ENCODE measurements at regions not wholly inside any gene's neighbourhood (a gene's known extent, or its start where the extent isn't known, plus 50 kb on each side); places are given as distances from the start of the nearest gene placed in this dataset.
A peak's percentile ranks its signal among the peaks of the same experiment; 100 is the strongest.

DNA sequence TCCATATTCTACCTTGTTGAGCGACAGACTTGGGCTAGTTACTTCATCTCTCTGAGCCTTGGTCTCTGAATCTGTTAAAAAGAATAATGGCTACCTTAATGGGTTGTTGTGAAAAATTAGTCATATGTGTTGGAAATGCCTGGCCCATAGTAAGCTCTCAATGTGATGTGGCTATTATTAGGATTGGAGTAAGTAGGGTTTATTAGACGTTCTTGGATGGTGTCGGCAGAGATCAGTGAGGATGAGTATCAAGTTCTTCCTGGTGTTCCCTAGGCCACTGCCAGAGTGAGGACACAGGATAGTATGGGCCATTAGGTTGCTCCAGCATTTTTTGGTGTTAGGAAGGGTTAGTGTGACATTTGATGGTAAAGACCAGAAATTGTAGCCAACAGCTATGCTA, 121.1 kb upstream of the DUSP10 start:
- no peak for DNase-seq

DNA sequence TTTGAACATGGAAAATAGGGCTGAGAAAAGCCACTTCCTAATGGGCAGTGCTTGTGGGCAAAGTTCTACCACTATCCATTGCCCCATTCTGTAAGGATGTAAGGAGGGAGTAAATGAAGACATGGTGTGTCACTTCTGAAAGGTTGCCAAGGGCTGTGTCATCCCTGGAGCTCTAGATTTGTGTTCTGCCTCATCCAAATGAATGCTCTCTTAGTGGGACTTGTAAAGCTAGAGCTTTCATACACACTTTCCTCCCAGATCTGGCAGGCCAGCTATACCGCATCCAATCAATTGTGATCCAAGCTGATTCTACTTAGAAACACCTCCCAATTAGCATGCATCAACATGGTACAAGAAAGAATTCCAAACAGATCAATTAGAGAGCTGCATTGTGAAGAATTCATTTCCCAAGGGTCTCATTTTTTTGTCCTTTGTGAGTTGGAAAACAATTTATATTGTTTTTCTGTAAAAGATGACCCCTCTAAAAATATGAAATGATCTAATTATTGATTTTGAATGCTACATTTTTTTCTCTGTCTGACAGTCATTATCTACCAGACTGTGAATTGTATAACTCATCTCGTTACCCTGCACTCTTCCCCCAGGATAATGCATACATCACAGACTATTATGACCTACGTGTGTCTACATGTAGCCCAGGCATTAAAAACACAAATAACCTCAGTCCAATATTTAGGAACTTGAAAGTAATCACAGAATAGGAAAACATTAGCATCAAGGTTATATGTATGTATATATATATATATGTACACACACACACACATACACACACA, 117.1 kb upstream of the DUSP10 start:
- DNase-seq = no peak

DNA sequence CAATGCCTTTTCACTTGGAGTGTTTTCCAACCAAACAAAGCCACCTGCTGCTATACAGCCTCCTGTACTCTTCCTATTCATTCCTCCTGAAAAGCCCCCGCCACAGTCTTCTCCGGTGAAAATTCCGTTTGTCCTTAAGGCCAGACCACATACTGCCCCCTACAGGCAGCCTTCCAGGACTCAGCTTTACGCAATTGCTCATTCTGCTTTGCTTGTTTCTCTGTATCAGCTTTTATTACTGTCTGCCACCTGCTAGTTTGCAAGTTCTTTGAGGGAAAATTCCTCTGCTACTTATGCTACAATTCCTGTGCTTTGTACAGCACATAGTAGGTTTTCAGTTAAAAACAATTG, 115.2 kb upstream of the DUSP10 start:
- DNase-seq = peak in 1 of 2 donors; percentile 9

DNA sequence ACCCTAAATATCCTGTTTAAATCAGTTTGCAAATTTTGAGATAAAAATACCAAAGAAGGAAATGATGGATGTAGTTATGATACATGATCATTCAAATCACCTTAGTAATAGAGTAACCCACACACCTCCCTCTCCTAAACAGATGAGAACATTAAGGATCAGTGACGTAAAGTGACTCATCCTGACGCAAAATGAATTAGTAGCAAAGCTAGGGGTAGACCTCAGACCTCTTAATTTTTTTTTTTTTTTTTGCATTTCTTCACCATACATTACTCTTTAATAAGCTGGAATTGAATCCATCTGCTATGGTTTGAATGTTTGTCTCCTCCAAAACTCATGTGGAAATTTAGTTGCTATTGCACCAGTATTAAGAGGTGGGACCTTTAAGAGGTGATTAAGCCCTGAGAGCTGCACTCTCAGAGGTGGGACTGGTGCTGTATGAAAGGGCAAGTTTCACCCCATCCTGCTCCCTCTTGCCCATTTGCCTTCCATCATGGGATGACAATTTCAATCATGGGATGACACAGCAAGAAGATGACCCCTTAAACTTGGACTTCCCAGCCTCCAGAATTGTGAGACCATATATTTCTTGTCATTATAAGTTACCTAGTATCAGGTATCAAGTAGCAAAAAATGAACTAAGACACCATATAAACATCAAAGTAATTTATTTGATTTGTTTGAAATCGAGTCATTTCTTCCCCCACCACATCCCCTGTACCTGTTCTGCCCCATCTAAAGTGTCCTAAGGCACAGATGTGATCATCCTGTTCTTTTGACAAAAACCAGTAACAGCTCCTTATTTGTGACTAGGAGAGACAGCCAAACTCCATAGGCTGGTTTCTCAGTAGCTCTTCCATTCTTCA, 114.6 kb upstream of the DUSP10 start:
- no peak for DNase-seq

DNA sequence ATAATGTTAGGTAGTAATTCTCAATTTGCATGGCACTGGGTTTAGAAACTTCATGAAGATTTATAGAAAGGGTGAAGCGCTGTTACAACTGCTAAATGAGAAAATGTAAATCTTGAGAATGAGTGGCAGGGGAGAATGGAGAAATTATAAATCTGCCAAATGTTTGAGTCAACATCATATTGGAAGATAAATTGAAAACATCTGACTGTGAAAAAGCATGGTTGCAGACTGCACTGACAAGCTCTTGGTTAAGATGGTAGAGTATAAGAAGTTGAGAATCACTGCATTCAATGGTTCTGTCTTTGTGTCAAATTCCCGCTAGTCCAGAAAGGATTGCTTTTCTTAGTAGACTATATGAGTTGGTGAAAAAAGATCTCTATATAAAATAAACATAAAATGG, 113.3 kb upstream of the DUSP10 start:
- no peak for DNase-seq

DNA sequence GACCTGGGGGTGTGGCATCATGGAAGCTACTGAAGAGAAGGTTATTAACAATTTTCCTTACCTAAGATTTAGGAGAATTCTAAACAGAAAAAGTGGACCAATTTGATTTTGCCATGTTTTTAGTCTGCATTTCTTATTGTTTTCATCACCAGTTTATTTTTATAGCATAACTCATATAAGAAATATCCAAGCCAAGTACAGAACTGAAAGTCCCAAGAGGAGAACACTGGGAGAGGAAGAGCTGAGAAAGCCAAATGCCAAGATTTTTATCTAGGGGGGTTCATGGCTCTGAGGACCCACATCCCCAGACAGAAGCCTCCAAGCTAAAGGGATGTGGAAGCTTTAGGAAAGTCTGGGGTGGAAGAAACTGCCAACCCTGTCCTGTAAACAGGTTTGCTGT, 109.4 kb upstream of the DUSP10 start:
- no peak for DNase-seq

DNA sequence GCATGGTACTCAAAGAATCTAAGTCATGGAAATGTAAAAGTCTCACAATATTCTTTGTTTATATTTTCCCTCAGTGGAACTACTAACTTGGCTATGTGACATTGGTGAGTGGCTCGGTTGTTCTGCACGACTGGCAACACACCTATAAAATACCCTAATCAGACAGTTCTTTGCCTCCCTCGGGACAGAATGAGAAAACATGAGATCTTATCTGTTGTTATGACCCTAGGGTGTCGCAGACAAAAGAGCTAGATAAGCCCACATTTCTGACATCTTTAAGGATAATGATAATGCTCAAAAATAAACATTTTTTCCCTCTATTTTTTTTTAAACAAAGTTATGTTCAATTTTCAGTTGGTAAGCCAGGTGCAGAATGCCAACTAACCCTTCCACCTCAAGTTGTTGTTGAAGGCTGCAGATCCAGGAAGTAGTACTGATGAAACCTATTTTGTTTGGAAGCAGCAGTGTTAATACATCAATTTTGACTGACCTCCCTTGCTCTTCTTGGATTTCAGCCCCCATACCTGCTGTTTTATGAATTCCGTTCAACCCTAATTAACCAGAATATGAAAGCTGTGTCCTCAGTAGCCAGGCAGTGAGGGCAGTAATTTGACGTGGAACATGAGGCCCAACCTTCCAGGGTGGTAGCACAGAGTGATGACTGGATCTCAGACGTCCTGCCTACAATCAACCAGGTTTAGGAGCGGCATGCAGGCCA, 108.7 kb upstream of the DUSP10 start:
- DNase-seq = no peak

DNA sequence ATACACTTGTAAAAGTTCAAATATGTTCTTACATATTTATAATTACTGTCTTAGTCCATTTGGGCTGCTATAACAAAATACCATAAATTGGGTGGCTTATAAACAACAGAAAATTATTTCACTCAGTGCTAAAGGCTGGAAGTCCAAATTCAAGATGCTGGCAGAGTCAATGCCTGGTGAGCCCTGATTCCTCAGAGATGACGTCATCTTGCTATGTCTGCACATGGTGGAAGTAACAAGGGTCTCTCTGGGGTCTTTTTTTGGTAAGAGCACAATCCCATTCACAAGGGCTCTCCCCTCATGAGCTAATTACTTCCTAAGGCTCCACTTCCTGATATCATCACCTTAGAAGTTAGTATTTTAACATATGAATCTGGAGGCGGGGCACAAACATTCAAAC, 108.0 kb upstream of the DUSP10 start:
- DNase-seq = no peak

DNA sequence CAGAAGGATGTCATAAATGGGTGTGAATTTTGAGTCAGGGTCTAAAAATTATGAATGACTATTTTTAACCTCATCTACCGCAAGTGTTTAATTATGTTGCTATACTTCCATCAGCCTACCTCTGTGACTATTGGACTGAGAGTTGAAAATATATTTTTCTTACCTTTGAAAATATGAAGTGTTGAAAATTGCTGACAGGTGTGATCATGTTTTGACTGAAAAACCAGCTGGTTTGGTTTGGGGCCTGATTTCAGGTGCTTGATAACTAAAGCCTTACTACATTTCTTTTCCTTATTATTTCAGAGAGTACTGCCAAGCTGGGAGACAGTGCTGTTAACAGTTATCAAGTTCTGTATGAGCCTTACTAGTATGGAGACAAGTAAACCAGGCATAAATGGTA, 107.2 kb upstream of the DUSP10 start:
- no peak for DNase-seq

DNA sequence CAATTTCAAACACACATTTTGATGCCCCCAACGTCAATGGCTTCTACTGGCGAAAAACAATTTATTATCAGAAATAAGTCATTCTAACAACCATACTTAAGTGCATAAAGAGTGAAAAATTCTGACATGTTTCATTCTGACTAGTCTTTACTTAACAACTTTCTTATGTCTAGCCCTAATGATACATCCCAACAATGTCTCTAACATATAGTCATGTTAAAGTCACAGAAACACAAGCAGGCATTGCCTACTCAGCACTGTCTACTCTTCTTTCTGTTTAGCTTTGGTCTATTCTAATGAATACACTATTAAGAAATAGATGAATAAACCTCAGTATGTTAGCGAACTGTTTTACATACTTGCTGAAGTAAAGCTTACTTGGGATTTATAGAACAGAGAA, 105.8 kb upstream of the DUSP10 start:
- DNase-seq = no peak

DNA sequence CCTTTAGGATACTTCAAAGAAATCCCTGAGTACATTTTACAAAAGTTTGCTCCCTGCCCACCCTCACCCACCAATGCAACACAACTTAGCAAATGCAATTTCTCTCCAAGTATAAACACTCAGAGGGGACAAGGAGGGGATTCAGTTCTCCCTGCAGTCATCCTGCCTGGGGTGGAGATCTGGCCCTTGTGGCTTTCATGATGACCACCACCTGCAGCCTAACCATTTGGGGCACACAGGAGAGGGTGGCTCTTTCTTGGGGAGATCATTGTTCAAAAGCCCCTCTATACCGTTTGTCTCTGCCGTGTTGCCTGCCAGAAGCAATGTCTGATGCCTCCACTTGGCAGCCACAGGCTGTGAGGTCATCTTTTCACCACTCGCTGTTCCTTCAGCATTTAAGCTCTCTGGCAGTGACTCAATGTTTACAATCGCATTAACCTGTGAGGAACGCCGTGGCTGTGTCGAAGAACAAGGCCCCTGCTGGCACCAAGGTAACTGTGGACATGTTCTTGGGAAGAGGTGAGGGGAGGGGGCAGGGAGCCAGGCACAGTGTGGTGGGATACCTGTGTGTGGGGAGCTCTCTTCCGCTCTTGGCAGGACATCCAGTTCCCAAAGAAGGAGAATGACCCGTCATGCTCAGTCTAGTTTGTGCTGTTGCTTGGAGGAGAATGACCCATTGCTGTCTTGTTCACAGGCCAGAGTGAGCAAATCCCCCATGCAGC, 103.9 kb upstream of the DUSP10 start:
- no peak for DNase-seq

DNA sequence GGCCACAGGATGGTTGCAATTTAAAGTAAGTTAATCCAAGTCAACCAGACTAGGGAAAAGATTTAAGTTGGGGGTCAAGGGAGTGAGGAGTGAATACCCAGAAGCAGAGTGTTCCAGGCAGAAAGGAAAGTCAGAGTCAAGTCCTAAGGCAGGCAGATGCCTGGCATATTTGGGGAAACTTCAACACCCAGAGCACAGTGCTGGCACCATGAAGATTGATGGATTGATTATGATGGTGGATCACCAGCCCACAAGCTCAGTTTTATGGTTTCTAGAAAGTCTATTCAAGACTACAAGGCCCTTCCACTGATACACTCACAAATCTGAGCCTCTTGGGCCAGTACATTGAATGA, 100.1 kb upstream of the DUSP10 start:
- DNase-seq = no peak

DNA sequence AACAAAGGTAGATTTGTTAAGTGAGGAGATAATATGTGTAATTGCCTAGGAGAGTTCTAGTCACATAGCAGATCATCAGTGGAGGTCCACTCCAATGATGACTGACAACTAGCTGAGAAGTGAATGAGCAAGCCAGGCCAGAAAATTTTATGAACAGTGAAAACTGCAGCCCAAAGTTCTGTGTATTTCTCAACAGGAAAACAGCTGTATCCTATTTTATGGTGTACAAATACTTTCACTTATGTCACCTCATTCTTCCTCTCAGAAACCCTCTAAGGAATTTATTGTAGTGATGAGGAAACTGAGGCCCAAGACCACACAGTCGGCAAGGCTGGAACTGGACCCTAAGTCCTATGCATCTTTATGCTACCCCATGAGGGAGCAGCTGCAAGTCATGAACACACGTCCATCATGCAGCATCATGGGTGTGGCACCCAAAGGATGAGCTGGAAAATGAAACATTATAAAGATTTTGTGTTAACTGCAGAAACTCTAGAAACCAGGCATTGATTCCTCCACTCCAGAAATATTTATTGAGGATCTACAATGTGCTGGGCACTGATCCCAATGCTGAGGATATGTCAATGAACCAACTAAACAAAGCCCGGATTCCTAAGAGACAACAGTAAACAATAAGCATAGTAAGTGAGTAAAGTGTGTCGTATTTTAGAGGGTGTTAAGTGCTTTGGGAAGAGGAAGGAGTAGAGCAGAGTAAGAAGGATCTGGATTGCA, 99.5 kb upstream of the DUSP10 start:
- DNase-seq = no peak

DNA sequence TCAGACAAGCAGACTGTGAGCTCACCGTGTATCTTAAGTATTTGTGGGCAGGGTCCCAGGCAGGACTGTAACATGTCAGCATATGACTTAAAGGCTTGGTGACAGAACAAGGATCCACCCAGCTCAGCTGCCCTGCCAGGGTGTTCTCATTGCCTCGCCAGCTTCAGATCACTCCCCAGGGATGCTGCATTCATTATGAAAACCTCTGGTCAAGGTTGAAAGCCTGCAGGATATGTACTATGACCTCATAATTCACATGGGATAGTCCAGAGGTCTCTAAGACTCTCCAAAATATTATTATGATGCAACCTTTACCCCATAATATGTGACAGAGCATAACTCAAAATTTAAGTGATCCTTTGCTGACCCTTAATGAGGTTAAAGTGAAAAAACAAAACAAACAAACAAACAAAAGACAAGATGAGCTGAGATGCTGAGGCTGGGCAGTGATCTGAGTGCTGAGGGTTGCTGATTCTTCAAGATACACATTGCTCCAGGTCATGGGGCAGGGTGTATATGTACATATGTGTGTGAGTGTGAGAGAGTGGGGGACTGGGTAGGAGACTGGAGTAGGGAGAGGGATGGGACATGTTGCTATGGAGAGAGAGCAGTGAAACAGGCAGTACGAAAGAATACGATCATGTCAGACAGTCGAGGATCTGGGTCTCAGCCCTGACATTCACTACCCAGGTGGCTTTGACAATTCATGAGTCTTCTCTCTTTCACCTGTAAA, 98.8 kb upstream of the DUSP10 start:
- DNase-seq = no peak

DNA sequence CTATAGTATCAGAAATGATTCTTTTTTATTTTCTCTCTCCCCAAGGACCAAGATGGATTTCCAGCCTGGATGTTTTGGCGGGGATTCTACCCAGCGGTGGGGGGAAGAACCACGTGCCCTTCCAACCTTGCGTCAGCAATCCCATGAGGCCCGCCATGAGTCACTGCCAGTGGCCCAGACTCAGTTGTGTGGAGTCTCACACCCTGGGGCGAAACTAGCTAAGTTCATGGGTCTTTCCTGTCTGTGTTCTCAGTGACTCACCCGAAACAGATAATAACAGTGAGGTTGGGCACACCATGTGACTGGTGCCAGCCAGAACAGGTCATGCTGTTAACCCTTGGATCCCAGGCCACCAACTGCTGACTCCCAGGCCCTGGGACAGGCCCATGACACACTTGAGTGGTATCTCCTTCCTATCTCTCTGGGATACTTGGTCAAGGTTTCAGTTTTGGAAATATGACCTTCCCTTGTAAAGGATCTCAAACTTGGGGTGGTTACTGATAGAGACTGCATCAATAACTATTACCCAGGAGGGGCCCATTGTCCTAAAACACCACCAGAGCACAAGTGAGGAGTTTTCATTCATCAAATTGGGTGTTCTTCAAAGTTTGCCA, 98.0 kb upstream of the DUSP10 start:
- DNase-seq = peak; percentile 69 to 74

DNA sequence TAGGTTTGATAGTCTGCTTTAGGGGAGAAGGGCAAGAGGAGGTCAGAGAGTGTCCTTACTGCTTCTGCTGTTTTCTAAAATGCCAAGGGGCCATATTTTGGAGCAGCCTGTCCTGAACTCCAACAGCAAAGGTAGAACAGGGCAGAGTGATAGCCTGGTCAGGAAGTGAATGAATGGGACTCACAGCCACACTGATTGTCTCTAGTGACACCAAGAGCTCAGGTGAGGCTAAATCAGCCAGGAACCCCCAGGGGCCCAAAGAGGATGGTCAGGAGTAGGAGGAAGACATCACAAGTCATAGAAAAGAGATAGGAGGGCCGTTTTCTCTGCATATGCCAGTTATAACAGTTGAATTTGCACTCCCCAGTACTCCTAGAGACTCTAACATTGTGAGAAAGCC, 97.4 kb upstream of the DUSP10 start:
- no peak for DNase-seq

DNA sequence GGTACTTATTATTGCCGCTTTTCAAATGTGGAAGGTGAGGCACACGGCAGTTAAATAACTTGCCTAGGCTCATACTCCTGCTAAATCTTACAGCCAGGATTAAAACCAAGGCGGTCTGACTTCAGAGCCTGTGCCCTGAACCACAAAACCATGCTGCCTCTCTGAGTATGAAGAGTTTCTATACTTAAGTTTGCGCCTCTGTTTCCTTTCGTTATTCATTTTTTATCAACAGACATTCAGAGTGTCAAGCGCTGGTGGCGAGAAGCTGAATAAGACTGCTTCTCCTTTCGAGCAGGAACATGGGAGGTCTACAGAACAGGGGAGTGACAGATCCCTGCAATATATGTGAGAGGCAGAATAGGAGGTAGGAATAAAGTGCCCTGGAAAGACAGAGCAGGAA, 96.0 kb upstream of the DUSP10 start:
- DNase-seq = peak; percentile 17 to 28

DNA sequence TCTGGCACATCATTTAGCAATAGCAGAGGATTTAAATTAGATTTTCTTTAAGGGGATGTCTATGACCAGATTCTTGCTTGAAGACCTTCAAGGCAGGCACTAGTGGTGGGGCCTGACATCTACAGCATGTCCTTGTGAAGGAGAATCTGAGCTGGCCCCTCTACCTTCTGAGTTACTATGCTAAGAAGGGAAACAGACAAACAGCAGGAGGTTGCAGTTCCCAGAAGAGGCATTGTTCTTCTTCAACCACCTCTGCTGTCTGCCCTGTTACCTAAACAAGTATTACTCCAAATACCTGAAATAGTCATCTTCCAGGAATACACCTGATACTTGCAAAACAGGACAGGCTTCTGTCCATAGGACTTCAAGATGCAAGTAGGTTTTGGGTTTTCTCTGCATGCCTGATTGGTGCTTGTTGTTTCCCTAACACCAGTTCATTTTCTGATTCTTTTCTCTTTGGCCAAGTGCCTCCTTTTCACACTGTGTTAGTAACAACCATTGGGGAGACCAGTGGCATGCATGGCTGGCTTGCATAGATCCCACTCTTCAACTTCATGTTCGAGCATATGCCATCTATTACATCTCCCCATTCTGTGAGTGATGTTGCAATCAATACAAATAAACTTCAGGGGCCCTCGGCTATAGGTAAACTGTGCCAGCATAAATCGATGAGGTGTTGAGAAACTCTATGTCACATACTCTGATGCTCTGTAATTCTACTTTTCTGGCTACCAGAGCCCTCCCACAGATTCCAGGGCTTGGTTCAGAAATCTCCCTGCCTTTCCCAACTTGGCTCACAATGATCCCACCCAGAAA, 93.0 kb upstream of the DUSP10 start:
- no peak for DNase-seq

DNA sequence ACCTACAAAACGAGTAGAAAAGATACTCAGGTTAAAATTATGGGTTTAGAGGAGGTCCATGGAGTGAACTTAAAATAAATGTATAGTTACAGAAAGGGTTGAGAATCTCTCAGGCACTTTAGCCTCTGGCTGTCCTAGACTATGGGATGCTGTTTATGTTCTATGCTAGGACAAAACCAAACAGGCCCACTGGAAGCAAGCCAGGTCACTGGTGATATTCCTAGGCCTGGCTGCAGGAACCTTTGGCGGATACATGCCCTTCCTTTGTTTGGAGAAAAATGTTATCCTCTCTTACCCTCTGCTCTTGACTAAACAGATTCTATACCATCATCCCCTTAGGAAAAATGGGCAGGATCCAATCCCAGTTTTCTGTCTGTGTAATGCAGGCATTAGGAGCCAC, 90.7 kb upstream of the DUSP10 start:
- no peak for DNase-seq

DNA sequence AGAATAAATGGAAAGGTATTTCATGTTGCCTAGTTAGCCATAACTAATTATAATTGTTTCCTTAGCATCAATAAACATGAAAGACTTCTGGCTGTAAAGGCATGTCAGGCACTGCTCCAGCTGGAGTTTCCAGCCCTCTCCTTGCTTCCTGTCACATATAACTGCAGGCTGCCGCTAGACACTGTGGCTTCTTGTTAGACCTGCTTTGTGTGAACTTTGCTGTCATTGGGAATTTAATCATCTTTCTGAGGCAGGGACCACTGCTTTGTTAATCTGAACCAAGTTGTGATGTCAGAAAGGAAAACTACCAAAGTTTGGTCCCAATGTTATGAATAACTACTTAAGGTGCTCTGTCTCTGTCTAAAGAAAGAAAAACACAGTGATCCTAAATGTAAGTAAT, 90.3 kb upstream of the DUSP10 start:
- no peak for DNase-seq
